Stomach (tissue), 8 donors: ENCODE measurements at regions not wholly inside any gene's neighbourhood (a gene's known extent, or its start where the extent isn't known, plus 50 kb on each side); places are given as distances from the start of the nearest gene placed in this dataset.

Experiments
- DNase-seq, 2 donors: peaks; one replicate each; pipeline versions ENCODE4 v3.0.0 to v3.0.0-alpha.2; 2013 to 2019
- H3K27ac ChIP-seq, 5 donors: fragments of 200-600 bp in 4 of 5; sonication (generic) in 4 of 5; one replicate each; pipeline ENCODE4 v1.5.1; 2013 to 2019; ENCODE audit warnings: mild to moderate bottlenecking in 1 of 5, moderate library complexity in 1 of 5
- H3K27me3 ChIP-seq, 3 donors: fragments of 200-600 bp; sonication (generic); one replicate each; pipeline ENCODE4 v1.5.1; 2017 to 2019; ENCODE audit warnings: mixed run types in 1 of 3
- H3K36me3 ChIP-seq, 4 donors: fragments of 200-600 bp; sonication (generic); 1 replicate in 3 of 4; 2 replicates in 1 of 4; pipeline ENCODE4 v1.5.1; 2016 to 2019
- H3K4me1 ChIP-seq, 4 donors: fragments of 200-600 bp; sonication (generic); one replicate each; pipeline ENCODE4 v1.5.1; 2016 to 2019
- H3K4me3 ChIP-seq, 4 donors: fragments of 200-600 bp; sonication (generic) in 3 of 4; one replicate each; pipeline ENCODE4 v1.5.1; 2016 to 2019; ENCODE audit warnings: mild to moderate bottlenecking in 1 of 4
- H3K9me3 ChIP-seq, 4 donors: fragments of 200-600 bp; sonication (generic); one replicate each; pipeline ENCODE4 v1.5.1; 2016 to 2019
- EP300 ChIP-seq: sonication (generic); formaldehyde crosslinking; IDR thresholded peaks from one replicate; pipeline ENCODE4 v1.6.1; 2017; ENCODE audit warnings: antibody characterized with exemption
- POLR2A ChIP-seq, 4 donors: fragments of 450-650 bp; IDR thresholded peaks; one replicate each; pipeline ENCODE4 v1.6.1; 2016; ENCODE audit warnings: antibody characterized with exemption in 4 of 4, control low read depth in 2 of 4, mild to moderate bottlenecking in 1 of 4, moderate library complexity in 1 of 4
- POLR2AphosphoS5 ChIP-seq, 3 donors: sonication (generic); formaldehyde crosslinking; IDR thresholded peaks; one replicate each; pipeline ENCODE4 v1.6.1; 2016; ENCODE audit warnings: antibody characterized with exemption in 3 of 3
- WGBS, 5 donors: extraction: QIAGEN DNeasy Blood & Tissue Kit in 3 of 5; methylation state at CpG; one replicate each; pipeline versions ENCODE4 v1.1.5 to v1.1.7; 2013 to 2018; 5-methylcytosine and 5-hydroxymethylcytosine counted together
- intact Hi-C: fragments of 100-400 bp; cut with DNase I; formaldehyde crosslinking; loops from one replicate; pipeline ENCODE4 v1.15.1; 2023; ENCODE audit warnings: low total_unique reads
- TF ChIP-seq, protein P1 (sequence below), 7 experiments: fragments of 450-650 bp in 4 of 7; fragments of 200-600 bp in 3 of 7; sonication (generic) in 3 of 7; IDR thresholded peaks; one replicate each; pipeline ENCODE4 v1.5.1; 2016 to 2019; ENCODE audit warnings: antibody characterized with exemption in 7 of 7, control low read depth in 2 of 7, mild to moderate bottlenecking in 1 of 7
- donor health status: healthy with polysubstance abuse.
- donor health status: Bipolar disorder and iron deficiency.
- donor health status: healthy.

DNA sequence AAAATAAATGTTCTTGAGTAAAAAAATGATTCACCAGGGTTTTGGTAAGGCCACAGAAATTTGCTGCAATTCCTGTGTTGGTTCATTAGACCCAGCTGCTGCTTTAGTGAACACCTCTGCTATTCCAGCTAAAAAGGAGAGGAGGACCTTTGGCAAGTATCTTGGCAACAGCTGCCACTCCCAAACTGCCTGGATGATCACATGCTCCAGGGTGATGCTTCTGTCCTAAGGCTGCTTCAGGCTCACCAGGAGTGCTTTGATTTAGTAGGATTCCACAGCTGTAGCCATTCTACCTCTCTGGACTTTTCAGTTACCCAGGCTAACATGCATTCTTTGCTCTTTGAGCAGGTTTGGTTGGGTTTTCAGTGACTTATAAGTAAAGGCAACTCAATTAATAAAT lies 82.6 kb upstream of the NPVF start:
- H3K4me1 ChIP-seq, result peaks cover 7 to 15% (median 8%) of the 10 kb centered on the region in 4 donors
- TF ChIP-seq, protein P1, sequence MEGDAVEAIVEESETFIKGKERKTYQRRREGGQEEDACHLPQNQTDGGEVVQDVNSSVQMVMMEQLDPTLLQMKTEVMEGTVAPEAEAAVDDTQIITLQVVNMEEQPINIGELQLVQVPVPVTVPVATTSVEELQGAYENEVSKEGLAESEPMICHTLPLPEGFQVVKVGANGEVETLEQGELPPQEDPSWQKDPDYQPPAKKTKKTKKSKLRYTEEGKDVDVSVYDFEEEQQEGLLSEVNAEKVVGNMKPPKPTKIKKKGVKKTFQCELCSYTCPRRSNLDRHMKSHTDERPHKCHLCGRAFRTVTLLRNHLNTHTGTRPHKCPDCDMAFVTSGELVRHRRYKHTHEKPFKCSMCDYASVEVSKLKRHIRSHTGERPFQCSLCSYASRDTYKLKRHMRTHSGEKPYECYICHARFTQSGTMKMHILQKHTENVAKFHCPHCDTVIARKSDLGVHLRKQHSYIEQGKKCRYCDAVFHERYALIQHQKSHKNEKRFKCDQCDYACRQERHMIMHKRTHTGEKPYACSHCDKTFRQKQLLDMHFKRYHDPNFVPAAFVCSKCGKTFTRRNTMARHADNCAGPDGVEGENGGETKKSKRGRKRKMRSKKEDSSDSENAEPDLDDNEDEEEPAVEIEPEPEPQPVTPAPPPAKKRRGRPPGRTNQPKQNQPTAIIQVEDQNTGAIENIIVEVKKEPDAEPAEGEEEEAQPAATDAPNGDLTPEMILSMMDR (IDR thresholded peaks at IDR 0.05), result no peak
- no peak for TF ChIP-seq POLR2AphosphoS5 (IDR thresholded peaks at IDR 0.05)
- no peak for TF ChIP-seq EP300
- TF ChIP-seq POLR2A (IDR thresholded peaks at IDR 0.05), result no peak
- no peak overlapping the region for H3K27ac ChIP-seq
- H3K27me3 ChIP-seq, result no peaks in the 10 kb centered on the region
- no peaks in the 10 kb centered on the region for H3K36me3 ChIP-seq
- H3K4me3 ChIP-seq, result no peak overlapping the region
- intact Hi-C loops, result no loop called here
- no peaks in the 10 kb centered on the region for H3K9me3 ChIP-seq
- DNase-seq, result no peak

DNA sequence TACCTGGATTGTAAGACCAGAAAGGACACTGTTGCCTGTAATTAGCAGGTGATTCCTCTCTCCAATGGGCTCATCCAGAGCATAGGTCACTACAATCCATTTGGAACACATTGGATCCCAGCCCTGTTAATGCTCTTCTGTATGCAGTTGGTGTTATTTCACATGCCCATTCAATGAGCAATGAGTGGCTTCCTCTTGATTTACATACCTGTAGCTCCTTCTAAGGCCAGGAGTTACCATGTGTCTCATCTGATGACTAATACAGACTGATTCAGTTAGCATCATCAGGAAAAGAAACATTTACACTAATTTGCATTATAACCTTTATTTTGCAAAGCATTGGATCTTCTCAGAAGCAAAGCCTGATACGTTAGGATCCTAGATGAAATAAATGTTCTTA lies 83.1 kb upstream of the NPVF start:
- Histone ChIP-seq H3K27ac (no peak overlapping the region), H3K4me3 (no peak overlapping the region), H3K9me3 (no peaks in the 10 kb centered on the region), H3K27me3 (no peaks in the 10 kb centered on the region), H3K4me1 (peaks cover 7 to 15% (median 8%) of the 10 kb centered on the region in 4 donors), H3K36me3 (no peaks in the 10 kb centered on the region)
- 73 to 85% (median 81%) methylated on average over 1 of the region's 1 CpG for WGBS, 5 donors
- TF ChIP-seq POLR2A (IDR thresholded peaks at IDR 0.05), result no peak
- no peak for TF ChIP-seq EP300
- TF ChIP-seq POLR2AphosphoS5 (IDR thresholded peaks at IDR 0.05), result no peak
- TF ChIP-seq, protein P1 (IDR thresholded peaks at IDR 0.05), result no peak
- intact Hi-C loops, result no loop called here
- DNase-seq, result no peak

DNA sequence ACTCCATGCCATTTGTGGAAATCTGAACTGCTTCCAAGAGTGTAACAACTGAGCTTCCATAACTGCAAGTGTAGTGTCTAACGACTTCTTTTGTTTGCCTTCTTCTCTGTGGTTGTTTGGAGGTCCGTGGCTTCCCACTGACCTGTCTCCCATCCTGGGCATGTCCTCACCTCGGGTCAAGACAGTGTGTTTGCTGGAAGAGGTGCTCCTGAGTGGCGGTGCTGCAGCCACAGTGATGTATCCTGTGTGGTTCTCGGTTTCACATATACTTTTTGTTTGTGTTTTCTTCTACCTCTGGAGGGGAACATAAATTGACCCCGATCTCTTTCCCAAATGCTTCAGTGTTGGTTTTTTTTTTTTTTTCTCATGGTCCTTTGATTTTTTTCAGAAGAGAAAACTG lies 84.7 kb upstream of the NPVF start:
- Histone ChIP-seq H3K4me1 (peaks cover 7 to 15% (median 8%) of the 10 kb centered on the region in 4 donors), H3K36me3 (no peaks in the 10 kb centered on the region), H3K4me3 (no peak overlapping the region), H3K9me3 (no peaks in the 10 kb centered on the region), H3K27ac (no peak overlapping the region), H3K27me3 (no peaks in the 10 kb centered on the region)
- 77 to 86% (median 78%) methylated on average over 6 of the region's 6 CpGs for WGBS, 5 donors
- no peak for DNase-seq
- intact Hi-C loops, result no loop called here
- no peak for TF ChIP-seq POLR2AphosphoS5 (IDR thresholded peaks at IDR 0.05)
- no peak for TF ChIP-seq EP300
- TF ChIP-seq, protein P1 (IDR thresholded peaks at IDR 0.05), result no peak
- TF ChIP-seq POLR2A (IDR thresholded peaks at IDR 0.05), result no peak

DNA sequence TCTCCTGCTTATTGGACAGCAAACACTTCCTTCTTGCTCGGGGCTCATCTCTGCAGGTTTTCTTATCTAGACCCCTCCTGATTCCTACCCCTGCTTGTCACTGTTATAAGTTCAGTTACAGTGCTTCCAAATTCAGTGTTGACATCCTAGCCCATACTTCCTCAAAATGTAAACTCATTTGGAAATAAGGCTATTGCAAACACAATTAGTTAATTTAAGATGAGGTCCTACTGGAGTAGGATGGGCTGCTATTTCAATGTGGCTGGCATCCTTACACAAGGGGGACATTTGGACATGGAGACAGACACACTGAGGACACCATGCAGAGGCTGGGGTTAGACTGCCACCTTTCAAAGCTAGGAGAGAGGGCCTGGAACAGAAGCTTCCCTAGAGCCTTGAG lies 85.2 kb upstream of the NPVF start:
- intact Hi-C loops, result no loop called here
- Histone ChIP-seq H3K4me3 (no peak overlapping the region), H3K4me1 (peaks cover 6 to 15% (median 7%) of the 10 kb centered on the region in 4 donors), H3K36me3 (no peaks in the 10 kb centered on the region), H3K27ac (no peak overlapping the region), H3K27me3 (no peaks in the 10 kb centered on the region), H3K9me3 (no peaks in the 10 kb centered on the region)
- TF ChIP-seq POLR2AphosphoS5 (IDR thresholded peaks at IDR 0.05) (no peak), POLR2A (IDR thresholded peaks at IDR 0.05) (no peak), EP300 (no peak)
- TF ChIP-seq, protein P1 (IDR thresholded peaks at IDR 0.05), result no peak
- DNase-seq, result no peak
- 74 to 91% (median 78%) methylated on average over 1 of the region's 1 CpG for WGBS, 5 donors
